ENCODE measurements at regions not wholly inside any gene's neighbourhood (a gene's known extent, or its start where the extent isn't known, plus 50 kb on each side); places are given as distances from the start of the nearest gene placed in this dataset.

DNA sequence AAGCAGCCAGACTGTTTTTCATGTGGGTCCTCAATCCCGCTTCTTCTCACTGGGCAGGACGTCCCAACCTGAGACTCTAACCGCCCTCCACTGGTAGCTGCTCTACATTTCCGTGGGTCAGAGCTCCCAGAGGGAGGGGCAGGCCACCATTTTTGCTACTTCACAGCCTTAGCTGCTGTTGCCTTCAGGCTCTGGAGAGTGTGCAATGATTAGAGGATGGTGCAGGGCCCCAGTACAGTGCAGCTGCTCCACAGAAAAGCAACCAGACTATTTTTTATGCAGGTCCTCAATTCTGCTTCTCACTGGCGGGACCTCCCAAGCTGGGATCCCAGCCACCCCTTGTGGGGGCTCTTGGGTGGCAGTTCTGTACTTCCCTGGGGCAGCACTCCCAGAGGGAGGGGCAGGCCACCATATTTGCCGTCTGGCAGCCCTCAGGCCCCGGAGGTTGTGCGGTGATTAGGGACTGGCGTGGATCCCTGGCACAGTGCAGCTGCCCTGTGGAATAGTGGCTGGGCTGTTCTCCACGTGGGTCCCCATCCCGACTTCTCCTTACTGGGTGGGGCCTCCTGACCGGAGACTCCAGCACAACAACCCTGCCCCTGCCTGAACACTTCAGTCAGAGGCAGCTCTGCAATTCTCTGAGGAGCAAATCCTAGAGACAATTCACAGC, 647.6 kb upstream of the PKN2 start:
- DNase-seq: no peak

DNA sequence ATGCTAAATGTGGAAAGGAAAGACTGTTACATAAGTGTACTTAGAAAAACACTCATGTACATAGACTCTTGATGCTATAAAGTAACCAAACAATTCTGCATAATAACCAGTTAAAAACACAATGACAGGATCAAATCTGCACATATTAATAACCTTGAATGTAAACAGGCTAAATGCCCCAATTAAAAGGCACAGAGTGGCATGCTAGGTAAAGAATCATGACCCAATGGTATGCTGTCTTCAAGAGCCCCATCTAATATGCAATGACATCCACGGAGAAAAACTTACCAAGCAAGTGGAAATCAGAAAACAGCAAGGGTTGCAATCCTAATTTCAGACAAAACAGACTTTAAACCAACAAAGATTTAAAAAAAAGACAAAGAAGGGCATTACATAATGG, 644.8 kb upstream of the PKN2 start:
- DNase-seq: no peak

DNA sequence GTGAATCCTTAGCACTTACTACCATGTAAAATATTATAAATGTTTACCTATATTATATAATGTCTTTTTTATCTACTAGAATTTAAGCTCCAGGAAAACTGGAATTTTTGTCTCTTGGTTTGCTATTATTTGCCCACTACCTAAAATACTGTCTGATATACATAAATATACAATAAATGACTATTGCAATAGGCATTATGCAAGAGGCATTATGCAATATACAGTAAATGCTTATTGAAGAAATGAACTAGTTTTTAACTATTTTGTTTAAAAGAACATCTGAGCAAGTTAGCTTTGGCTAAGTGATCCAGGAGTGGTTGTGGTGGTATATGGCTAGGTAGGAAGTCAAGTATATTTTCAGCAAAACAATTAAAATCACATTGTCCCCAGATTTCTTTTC, 640.2 kb upstream of the PKN2 start:
- no peak for DNase-seq

- DNase-seq: no peak
Observed at GRCh38 chr1:88052167-88052566, 631.9 kb upstream of the PKN2 start.

GRCh38 chr1:88053065-88053464, 631.0 kb upstream of the PKN2 start:
- DNase-seq: no peak

DNA sequence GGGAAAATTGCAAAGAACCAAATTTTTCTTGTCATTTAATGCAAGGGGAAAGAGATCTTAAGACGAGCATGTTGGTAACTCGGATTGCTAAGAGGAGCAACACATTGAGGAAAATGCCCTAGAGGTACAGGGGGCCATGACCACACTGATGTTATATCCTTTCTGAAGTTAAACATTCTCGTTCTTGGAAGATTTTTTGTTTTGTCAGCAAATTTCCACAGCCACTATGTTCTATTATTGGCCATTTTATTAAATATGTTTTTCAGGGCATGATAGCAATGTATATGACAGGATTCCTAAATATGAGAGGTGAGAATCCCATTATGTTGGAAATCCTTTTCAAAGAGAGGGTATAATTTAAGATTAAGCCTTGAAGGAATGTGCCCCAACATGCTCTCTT, 627.2 kb upstream of the PKN2 start:
- no peak for DNase-seq

GRCh38 chr1:88058205-88058604, 625.9 kb upstream of the PKN2 start:
- DNase-seq: no peak

GRCh38 chr1:88060112-88060673, 623.9 kb upstream of the PKN2 start:
- no peak for DNase-seq

DNA sequence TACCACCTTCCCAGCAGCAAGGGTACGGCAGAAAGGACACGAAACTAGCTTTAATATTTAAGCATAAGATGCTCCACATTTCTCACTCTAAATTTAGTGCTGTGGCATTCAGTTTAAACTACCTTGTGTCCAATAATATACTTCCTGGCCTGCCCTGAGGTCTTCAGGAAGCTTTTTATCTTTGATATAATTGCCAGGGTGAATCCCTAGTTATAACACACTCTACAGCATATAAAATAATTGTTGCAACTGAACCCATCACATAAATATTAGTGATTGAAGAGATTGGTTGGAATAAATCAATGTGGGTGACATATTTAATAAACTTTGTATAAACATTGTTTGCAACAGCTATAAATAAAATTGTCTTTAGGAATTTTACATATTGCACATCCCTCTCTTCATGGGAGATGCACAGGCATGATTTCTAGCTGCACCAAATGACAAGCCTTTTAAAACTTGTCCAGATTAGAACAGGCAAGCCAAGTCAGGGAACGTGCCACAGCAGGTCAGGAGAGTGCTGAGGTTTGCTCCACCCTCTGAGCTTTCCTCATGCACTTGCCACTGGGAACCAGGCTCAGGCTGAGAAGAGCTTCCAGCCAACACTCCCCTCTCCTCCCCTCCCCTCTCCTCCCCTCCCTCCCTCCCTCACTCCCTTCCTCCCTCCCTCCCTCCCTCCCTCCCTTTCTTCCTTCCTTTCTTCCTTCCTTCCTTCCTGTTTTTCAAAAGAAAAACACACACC, 623.2 kb upstream of the PKN2 start:
- peak; percentile 8 for DNase-seq

- DNase-seq: peak; percentile 72
Observed at GRCh38 chr1:88061492-88062177, 622.4 kb upstream of the PKN2 start.

GRCh38 chr1:88062650-88063153, 621.4 kb upstream of the PKN2 start:
- DNase-seq: no peak

GRCh38 chr1:88063605-88064004, 620.5 kb upstream of the PKN2 start:
- peak; percentile 55 for DNase-seq

DNA sequence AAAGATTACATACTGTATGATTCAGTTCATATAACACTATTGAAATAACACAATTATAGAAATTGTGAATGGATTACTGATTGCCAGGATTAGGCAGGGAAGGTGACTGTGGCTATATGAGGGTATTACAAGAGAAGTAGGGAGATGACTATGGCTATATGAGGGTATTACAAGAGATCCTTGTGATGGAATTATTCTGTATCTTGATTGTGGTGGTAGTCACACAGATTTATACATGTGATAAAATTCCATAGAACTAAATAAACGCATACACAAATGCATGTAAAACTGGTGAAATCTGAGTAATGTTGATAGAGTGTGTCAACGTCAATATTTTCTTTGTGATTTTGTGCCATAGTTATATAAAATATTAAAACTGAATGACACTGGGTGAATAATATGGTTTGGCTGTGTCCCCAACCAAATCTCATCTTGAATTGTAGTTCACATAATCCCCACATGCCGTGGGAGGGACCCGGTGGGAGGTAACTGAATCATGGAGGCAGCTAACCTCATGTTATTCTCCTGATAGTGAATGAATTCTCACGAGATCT, 615.6 kb upstream of the PKN2 start:
- no peak for DNase-seq

- DNase-seq: no peak
Observed at GRCh38 chr1:88070956-88071355, 613.1 kb upstream of the PKN2 start.

DNA sequence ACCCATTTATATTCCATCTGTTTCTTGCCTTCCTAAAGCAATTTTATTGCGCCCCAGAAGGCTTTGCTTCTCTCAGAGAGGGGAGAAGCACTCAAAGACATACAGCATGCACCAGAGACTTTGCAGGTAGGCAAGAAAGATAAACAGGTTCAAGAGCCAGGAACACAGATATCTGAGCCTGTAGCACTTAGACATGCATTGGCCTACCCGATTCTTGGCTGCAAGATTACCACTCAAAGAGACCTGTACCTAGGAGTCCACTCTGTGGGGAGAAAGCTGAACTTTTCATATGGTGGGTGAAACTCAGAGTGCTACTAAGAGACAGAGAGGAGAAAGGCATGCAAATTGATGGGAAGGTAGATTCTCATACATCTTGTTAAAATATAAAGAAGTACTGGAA, 609.4 kb upstream of the PKN2 start:
- no peak for DNase-seq

DNA sequence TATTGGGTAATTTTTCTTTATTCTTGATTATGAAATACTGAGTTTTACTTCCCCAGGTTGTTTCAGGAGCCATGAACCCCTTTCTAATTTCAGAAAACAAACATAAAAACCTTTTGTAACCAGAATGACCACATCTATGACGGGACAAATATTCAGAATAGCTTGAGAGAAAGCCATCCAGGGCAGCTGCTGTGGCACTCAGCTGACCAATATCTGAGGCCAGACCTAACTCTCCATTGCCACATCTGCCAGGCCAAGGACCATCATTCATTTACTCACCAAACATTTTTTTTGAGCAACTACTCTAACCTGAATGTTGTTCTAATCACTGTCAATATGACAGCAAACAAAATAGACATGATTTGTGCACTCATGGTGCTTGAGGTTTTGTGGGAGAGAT, 608.3 kb upstream of the PKN2 start:
- no peak for DNase-seq

DNA sequence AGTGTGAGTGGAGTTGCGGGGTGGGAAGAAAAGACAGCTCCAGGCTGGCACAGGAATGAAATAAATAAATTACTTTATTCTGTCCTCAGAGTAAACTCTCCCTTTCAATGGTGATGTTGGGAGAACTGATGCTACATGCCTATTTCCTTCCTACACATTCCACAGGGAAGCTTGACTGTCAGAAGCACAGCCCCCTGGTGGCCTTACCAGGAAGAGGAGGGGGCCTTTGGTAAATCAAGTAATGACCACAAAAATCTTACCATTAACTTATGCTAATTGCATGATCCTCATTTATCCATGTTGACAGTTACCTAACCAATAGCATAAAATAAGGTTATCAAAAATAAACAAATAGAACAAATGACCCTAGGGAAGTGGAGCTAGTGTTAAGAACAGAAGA, 605.0 kb upstream of the PKN2 start:
- DNase-seq: peak; percentile 20

- DNase-seq: no peak
Observed at GRCh38 chr1:88080875-88081274, 603.2 kb upstream of the PKN2 start.

- no peak for DNase-seq
Observed at GRCh38 chr1:88088481-88088880, 595.6 kb upstream of the PKN2 start.

GRCh38 chr1:88089961-88090360, 594.1 kb upstream of the PKN2 start:
- DNase-seq: no peak

GRCh38 chr1:88098881-88099280, 585.2 kb upstream of the PKN2 start:
- peak; percentile 3 for DNase-seq

- DNase-seq: no peak
Observed at GRCh38 chr1:88101041-88101440, 583.0 kb upstream of the PKN2 start.

GRCh38 chr1:88104236-88104635, 579.8 kb upstream of the PKN2 start:
- peak; percentile 35 for DNase-seq

Measured in fibroblast of upper back skin (primary cell).